Activated CD8-positive, alpha-beta memory T cell treated with anti-CD3 and anti-CD28 coated beads for 24 hours (primary cell): ENCODE measurements at regions not wholly inside any gene's neighbourhood (a gene's known extent, or its start where the extent isn't known, plus 50 kb on each side); places are given as distances from the start of the nearest gene placed in this dataset.

ENCODE experiments used
- DNase-seq: peaks from one replicate; pipeline ENCODE4 v3.0.0-alpha.2; 2020

DNA sequence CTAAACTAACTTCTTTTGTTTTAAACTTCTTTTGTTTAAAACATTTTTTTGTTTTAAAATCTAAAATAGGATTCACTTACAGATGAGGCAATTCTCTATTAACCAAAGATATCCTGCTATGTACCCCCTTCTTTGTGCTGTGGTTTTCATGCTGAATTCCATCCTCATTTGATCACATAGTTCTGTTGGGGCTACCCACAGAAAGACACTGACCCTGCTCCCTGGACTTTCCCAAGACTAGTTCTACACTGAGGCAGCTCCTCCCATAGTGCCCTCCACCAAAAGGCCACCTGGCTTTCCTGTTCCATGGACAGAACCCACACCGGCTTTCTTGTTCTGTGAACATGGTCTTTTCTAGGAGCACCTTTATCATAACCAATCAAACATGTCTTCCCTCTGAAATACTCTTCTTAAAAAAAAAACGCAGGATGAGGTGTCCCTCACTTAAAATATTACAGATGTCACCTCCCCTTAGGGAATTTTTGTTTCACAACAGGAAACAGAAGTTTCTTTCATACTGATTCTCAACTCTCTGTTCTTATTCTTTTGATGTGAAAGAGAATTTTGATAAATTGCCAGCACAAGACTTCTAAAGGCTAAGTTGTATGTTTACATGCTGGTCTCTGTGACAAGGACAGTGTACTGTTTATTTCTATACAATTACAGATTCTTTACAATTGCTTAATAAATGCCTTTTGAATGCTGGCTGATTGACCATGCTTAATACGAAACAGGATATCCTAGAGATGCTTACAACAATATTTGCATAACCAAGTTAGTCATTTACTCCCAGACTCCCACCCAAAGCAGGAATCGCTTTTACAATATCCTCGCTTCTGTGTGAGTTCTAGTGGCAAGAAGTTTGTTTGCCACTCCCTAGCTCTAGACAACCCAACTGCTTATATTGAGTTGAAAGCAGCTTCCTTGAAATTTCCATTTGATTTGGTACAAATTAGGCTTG lies 300.4 kb downstream of the DTWD2 start:
- DNase-seq, result no peak

DNA sequence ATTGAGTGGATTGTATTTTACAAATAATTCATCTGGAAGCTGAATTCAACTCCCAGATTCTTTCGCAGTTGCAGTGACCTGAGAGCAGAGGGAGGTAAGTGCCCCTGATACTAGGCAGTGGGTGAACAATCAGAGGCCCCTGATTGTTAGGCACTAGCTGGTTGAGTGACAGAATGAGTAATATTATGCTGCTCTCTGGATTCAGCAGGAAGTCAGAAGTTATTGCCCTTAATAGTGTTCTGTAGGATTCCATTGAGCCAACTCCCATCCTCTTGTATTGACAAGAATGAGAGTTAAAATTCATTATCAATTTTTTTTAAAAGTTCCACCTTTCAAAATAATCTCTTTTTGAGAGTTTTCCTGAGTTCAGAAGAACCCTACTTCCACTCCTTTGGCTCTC lies 301.2 kb downstream of the DTWD2 start:
- no peak for DNase-seq

DNA sequence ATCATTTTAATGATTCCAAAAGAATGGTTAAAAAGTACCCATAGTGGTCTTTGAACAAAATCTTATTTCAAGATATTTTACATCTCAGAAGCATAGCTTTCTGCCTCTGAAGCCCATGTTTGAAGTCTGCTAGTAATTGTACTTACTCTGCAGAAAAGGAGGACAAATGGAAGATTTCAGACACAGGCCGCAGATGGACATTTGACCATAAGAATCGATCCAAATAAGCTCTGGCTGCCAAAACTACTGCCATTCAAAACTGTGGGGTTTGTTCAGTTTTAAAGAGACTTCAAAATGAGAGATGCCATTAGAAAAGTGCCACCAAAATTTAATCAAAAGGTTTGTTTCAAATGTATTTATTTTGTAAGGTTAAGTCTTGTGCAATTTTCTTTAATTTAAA lies 306.7 kb downstream of the DTWD2 start:
- no peak for DNase-seq

DNA sequence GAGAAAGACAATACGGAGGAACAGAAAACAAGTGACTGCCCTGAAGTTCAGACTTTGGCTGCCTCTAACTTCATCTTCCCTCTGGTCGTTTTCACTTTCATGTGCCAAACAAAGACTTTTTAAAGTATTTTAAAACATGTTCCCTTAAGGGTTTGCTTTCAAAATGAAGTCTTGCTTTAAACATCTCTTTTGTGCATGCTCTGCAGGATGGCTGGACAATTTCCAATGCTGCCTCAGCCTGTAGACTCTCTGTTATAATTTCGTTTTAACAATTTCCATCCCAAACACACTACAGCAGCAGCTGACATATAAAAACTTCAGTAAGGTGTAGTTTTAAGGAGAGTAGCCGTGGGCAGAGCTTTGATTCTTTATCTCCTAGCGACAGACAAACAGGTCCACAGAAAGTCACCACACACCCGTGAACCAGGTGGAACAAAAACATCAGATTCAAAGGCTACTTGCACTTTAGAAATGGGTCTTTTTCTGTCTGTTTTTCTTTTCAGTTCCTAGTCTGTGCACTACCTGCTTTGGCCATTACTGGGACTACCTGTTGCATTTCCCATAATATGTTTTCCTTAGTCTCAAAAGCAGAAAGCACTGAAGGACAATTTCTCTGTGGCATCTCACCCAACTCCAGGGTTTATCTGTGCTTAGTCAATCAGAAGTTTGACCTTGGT lies 308.9 kb downstream of the DTWD2 start:
- no peak for DNase-seq

DNA sequence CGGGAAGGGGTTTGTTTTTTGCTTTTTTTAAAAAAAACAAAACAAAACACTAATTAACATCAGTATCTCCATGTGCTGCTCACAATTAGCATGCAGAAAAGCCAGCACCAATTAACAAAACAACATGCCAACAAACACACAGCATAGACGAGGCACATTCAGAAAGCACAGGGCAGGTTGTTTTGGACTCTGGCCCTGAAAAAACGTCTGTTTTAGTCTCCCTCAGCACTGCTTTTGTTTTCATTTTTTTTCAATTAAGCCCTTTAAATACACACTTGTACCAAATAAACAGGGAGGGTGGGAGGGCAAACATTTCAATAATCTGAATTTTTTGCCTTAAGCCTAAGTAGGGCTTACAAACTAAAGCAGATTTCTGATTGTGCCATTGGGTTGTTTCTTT lies 309.6 kb downstream of the DTWD2 start:
- DNase-seq, result no peak

DNA sequence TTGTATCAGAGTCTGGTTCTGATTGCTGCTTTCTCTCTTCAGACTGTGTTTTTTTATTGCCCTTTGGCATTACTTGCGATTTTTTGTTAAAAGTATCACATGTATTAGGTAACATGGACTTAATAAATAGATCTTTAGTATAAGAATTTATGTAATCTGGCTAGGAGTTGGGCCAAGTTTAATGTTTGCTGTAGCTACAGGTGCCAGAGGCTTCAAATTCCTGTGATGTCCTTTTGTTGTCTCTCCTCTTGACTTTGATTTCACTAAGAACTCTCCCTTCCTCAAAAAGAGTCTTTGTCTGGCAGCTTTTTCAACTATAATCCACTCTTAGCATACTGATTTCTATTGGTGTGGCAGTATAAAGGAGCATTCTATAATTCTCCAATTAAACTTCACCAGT lies 313.1 kb downstream of the DTWD2 start:
- no peak for DNase-seq

DNA sequence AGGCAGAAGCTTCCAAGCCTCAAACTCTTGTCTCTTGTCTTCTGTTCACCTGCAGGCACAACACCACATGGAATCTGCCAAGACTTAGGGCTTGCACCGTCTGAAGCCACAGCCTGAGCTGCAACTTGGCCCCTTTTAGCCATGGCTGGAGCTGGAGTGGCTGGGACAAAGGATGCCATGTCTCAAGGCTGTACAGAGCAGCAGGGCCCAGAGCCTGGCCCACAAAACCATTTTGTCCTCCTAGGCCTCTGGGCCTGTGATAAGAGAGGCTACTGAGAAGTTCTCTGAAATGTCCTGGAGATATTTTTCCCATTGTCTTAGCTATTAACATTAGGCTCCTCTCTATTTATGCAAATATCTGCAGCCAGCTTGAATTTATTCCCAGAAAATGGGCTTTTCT lies 330.8 kb downstream of the DTWD2 start:
- DNase-seq, result no peak

DNA sequence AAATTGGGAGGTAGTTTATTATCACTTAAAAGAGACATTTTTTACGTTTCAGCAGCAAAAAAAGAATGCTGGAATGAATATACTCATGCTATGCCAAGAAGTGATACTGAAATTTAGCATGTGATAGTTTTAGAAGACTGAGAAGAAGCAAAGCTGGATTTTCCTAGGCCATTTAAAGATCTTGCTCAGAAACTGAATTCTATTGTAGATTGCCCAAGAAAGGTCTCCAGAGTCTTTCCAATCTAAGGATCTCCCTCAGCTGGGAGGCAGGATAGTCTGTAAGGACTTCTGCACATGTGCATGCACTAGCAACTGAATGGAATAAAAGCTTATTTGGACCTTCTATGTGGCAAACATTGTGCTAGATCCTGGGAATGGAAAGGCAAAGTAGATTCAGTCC lies 334.5 kb downstream of the DTWD2 start:
- no peak for DNase-seq

DNA sequence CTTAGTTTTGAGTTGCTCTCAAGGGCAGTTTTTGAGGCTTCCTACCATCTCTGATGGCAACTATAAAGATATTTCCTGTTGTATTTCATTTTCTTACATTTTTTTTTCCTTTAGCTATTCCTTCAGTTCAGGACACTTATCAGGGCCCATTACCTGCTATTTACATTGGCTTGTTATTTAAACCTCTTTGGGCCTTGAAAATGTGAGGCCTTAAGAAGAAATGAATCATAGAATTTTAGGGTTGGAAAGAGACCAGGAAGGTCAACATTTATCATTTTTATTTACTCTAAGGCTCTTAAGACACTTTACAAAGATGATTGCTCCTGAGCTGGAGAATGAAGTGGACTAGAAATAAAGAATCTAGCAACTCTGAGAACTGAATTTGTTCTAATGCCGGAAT lies 335.2 kb downstream of the DTWD2 start:
- DNase-seq, result no peak

DNA sequence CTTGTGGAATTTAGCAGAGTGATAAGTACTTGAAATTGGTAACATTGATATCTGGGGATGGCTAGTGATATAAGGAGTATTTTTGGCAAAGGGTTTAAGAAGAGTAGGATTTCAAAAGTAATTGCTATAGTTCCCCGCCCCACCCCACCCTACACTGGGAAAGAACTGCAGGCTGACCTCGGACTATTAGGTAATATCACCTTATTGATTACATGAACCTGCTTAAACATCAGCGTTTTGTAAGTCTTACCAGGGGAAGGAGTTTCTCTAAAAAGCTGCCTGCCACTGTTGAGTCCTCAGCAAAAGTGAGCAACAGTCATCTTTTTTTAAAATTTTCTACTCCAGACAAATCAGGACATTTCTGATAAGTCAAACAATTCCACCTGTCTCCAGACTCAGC lies 337.3 kb downstream of the DTWD2 start:
- DNase-seq, result no peak

DNA sequence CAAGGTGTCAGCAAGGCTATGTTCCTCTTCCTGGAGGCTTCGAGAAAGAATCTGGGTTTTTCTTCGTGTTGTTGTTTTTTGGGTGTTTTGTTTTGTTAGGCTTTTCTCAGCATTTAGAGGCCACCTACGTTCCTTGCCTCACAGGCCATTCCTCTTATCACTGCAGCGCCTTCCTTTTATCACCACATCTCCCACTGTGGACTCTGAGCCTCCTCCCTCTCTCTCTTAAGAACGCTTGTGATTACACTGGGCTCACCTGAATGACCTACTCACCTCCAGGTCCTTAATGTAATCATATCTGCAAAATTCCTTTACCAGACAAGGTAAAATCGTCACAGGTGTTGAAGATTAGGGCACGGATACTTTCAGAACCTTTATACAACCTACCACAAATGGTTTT lies 340.8 kb downstream of the DTWD2 start:
- DNase-seq, result no peak

DNA sequence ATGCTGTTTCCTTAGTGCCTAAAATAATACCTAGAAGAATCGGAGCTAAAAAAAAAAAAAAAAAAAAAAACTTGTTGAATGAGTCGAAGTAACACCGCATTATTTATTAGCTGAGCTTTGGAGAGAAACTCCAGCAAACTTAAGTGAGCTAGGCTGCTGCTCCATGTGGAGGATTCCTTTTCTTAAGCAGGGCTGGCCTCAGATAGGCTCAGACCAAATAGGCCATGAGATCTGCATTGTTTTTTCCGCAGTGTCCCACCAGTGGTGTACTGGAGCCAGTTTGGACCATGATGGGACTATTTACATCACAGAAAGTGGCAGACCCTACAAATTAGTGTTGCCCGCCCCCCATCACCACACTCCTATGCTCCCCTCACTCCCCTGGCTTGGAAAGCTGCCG lies 341.4 kb downstream of the DTWD2 start:
- no peak for DNase-seq

DNA sequence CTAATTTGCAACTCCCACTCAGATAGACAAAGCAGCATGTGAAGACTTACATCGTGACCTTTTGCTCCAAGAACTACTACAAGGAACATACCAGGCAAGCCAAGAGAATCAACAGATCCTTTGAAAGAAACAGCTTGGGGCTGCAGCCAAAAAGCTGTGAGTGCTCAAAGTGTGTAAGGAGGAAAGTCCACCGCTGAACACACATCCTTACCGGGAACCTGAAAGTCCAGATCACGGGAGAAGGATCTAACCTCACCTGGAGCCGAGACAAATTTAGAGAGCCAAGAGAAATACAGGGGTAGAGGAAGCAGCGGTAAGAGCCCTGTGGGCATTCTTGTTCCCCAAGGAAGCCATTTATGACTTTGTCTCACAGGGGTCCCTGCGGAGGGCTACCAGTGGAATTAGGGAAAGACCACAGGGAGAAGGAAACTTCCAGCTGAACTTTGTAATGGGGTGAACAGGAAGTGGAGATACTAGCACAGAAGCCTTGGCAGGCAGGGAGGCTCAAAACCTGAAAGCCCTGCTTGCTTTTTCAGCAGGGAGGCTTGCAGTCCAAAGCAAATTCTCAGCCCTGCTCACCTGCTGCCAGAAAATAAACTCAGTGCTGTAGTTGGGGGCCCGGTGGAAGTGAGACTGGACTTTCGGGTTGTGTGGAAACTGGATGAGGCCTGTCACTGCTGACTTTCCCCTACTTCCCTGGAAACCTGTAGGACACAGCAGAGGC lies 350.2 kb downstream of the DTWD2 start:
- no peak for DNase-seq

DNA sequence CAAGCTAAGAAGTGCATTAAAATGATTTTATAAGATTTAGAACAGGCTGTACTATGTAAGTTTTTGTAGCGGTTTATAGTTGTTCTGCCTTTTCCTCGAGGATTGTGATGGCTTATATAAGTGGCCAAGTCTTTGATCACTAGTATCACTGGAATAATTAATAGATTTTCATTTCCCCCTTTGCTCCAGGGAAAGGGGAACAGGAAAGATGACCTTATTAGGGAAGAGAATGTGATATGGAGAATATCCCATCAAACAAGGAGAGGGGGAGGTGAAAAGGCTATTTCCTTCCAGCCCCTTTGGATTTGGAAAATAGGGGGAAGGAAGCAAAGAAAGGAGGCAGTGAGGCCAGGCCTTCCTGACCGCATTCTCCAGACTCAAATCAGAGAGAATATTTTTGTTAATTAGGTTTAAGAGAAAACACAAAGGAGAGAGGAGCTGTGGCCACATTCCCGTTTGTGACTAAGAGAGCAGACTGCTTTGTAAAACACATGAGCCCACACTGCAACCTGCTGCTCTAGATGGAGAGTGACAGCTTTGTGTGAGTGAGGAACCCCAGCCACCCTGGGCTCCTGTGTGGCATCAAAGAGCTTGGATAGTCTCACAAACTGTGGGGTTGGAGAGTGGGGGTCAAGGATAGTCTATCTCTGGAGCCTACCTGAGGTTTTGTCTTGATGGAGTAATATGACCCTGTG lies 359.5 kb downstream of the DTWD2 start:
- DNase-seq, result no peak

DNA sequence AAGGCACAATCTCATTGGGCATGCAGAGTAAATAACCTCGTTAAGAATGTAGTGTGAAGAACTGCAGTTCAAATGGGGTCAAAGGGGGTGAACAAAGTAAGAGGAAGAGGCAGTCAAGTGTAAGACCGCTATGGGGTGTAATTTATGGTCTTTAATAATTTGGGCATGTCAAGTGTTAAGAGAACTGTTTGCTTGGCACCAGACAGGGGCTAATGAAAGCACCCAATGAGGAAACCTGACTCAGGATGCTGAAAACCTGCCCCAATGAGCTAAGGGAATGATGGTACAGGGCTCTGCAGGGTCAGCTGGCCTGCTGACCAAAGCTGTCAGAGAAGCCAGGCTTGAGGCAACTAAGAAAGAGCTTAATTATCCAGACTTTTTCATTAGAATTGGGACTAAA lies 368.1 kb downstream of the DTWD2 start:
- no peak for DNase-seq

DNA sequence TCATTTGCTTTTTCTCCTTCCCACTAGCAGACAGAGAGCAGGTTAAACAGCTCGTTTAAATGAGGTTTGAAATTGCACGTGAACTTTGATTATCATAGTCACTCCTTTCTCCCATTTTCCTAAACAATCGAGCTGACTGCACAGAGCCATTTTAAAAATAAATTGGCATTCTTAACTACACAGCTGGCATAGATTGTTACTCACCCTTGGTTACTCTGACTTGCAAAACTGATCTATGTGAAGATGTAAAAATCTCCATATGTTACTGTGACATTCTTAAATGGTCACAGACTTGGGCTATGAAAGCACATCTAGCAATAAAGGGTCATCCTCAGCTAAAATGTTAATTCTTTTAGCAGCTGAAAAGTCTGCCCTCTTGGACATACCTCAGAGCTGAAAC lies 368.5 kb downstream of the DTWD2 start:
- no peak for DNase-seq

DNA sequence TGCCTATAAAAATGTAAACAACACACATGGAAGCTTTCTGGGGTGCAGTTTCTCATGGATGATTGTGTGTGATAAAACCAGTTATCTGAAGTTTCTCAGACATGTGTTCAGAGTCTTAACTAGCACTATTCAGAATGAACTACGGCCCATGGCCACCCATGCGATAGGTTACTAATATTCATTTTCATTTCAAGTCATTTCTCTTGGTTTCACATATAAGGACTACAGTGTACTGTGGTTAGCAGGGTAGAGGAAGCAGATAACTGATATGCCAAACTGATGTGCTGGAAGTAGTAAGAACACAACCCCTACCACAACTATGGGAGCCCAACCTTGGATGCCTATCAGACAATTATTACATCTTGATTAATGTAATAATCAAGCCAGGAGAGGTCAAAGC lies 372.1 kb downstream of the DTWD2 start:
- DNase-seq, result no peak

DNA sequence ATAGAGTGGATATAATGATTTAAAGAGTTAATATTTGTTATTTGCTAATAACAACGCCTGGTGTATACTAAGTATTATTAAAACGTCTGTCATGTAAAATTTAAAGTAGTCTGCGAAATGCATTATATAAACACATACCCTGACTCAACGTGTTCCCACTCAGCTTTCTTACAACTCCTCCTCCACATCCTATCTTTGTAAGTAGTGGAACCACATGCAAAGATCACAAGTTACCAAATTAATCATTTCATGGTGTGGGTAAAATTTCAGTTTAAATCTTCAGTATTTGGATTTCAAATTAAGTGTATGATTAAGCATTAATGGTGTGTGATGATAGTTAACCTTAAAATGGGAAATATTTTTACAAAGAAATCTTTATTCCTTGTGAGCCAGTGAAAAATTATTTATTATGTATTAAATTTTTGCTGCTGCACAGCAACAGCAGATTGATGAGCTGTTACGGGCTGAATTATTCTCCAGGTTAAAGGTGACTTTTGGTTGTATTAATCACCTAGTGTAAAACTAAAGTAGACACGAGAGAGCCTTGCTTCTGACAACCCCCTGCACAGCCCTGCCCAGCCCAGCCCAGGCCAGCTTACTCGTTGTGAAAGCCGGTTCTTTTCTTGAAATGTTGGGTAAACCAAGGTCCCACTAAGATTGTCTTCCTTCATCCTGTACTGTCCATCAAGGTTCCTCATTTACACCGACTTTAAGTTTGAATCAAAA lies 373.5 kb downstream of the DTWD2 start:
- DNase-seq, result no peak

DNA sequence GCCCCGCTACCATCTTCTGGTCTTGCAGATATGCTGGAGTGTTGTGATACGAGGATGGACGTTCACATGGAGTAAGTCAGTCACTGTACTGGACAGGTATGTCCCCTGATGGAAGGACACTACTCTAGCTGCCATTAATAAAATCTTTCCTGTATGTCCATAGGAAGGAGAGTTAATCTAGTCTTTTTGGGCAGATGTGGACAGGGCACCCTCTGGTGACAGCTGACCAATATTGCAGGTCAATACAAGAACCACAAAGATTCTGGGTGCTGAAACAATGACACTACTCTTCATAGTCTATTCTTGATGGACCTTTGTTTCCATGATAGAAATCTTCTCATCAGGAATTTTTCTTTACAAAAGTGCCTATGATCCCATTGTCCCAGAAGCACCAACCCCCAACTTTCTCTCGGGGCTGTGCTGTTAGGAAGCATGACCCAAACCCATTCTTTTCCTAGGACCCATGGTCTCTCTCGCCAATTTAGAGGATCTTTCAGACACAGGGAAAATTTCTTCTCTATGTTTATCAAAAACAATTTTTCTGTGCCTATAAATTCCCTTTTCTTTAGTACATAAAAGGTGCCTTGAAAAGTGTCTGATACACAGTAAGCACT lies 376.9 kb downstream of the DTWD2 start:
- no peak for DNase-seq

DNA sequence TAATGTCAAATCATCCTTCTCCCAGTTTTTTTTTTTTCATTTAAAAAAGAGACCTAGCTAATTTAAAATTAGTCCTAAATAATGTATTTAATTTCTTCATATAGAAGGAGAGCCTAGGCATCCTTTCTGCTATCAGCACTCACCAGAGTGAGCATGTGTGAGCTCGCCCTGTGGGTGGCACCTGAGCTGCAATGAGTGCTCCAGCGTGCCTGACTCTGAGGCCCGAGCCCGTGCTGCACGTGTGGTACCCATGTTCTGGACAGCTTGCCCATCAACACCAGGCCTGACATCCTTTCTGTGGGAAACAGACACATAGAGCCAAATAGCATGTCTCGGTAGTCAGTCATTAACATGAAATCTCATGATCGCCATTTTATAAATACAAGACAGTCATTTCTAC lies 381.4 kb downstream of the DTWD2 start:
- DNase-seq, result no peak

DNA sequence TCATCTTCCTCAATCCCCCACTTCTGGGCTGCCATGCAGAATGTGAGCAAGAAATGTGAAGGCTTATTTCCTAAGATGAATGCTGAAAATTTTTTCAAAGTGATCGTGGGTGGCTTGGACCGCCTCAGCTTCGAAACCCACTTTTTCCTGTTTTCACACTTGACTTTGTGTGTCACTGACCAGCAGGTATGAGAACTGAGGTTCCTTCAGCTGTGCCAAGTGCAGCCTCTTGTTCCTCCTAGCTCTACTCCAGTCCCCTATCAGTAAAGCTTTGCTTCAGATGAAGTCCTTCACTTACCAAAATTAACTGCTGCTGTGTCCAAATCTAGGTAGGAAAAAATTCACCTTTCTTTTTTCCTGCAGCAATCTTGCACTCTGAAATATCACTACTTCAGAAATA lies 382.6 kb downstream of the DTWD2 start:
- no peak for DNase-seq

DNA sequence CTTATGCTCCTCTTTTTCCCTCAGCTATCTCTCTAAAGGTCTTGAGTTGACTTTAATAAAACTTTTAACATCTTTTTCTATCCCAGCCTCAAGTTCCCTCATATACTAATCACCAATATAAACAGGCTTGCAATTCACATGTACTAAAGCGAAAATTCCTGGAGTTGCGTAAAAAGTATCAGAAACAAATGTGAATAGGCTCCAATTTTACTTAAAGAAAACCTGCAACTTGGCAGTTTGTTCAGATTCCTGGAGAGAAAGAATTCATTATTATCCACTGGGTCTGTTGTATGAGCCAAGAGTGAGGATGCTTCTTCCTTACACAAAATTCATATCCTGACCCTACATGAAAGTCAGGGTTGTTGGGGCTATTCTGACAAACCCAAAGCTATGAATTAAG lies 384.2 kb downstream of the DTWD2 start:
- no peak for DNase-seq
